ENCODE measurements at regions not wholly inside any gene's neighbourhood (a gene's known extent, or its start where the extent isn't known, plus 50 kb on each side); places are given as distances from the start of the nearest gene placed in this dataset.

GRCh38 chr14:53528185-53528671 lies 375.1 kb upstream of the DDHD1 start:
- no CpG with 5 or more reads among the region's 2 CpGs for WGBS (ENCODE audit: insufficient coverage, low lambda C conversion rate)
- H3K9me3 ChIP-seq (ENCODE audit: control insufficient read depth, low read depth, low read length), result no peaks in the 10 kb centered on the region
- H3K27me3 ChIP-seq (ENCODE audit: control insufficient read depth, insufficient read depth, low read length), result no peaks in the 10 kb centered on the region
- H3K4me3 ChIP-seq (ENCODE audit: low read length), result no peak overlapping the region
- no peak for DNase-seq
- H3K4me1 ChIP-seq (ENCODE audit: control insufficient read depth, insufficient read depth, low read length), result no peaks in the 10 kb centered on the region
- no peaks in the 10 kb centered on the region for H3K36me3 ChIP-seq (ENCODE audit: control insufficient read depth, insufficient read depth, low read length)
- no peak overlapping the region for H3K27ac ChIP-seq (ENCODE audit: low read length)

- Histone ChIP-seq H3K4me3 (ENCODE audit: low read length) (no peak overlapping the region), H3K27me3 (ENCODE audit: control insufficient read depth, insufficient read depth, low read length) (no peaks in the 10 kb centered on the region), H3K4me1 (ENCODE audit: control insufficient read depth, insufficient read depth, low read length) (no peaks in the 10 kb centered on the region), H3K36me3 (ENCODE audit: control insufficient read depth, insufficient read depth, low read length) (no peaks in the 10 kb centered on the region), H3K9me3 (ENCODE audit: control insufficient read depth, low read depth, low read length) (no peaks in the 10 kb centered on the region), H3K27ac (ENCODE audit: low read length) (no peak overlapping the region)
- DNase-seq, result no peak
- WGBS (ENCODE audit: insufficient coverage, low lambda C conversion rate), result 100% methylated on average over 1 of the region's 3 CpGs
These were observed 373.1 kb upstream of the DDHD1 start for GRCh38 chr14:53526200-53526599.

GRCh38 chr14:53525608-53526007 lies 372.5 kb upstream of the DDHD1 start:
- Histone ChIP-seq H3K36me3 (ENCODE audit: control insufficient read depth, insufficient read depth, low read length) (no peaks in the 10 kb centered on the region), H3K9me3 (ENCODE audit: control insufficient read depth, low read depth, low read length) (no peaks in the 10 kb centered on the region), H3K4me3 (ENCODE audit: low read length) (no peak overlapping the region), H3K27ac (ENCODE audit: low read length) (no peak overlapping the region), H3K4me1 (ENCODE audit: control insufficient read depth, insufficient read depth, low read length) (no peaks in the 10 kb centered on the region), H3K27me3 (ENCODE audit: control insufficient read depth, insufficient read depth, low read length) (no peaks in the 10 kb centered on the region)
- WGBS (ENCODE audit: insufficient coverage, low lambda C conversion rate), result 80% methylated on average over 1 of the region's 2 CpGs
- DNase-seq, result no peak

GRCh38 chr14:53524391-53524790 lies 371.3 kb upstream of the DDHD1 start:
- no peaks in the 10 kb centered on the region for H3K36me3 ChIP-seq (ENCODE audit: control insufficient read depth, insufficient read depth, low read length)
- 96% methylated on average over 3 of the region's 4 CpGs for WGBS (ENCODE audit: insufficient coverage, low lambda C conversion rate)
- no peak overlapping the region for H3K27ac ChIP-seq (ENCODE audit: low read length)
- no peak for DNase-seq
- no peaks in the 10 kb centered on the region for H3K4me1 ChIP-seq (ENCODE audit: control insufficient read depth, insufficient read depth, low read length)
- no peaks in the 10 kb centered on the region for H3K27me3 ChIP-seq (ENCODE audit: control insufficient read depth, insufficient read depth, low read length)
- no peak overlapping the region for H3K4me3 ChIP-seq (ENCODE audit: low read length)
- no peaks in the 10 kb centered on the region for H3K9me3 ChIP-seq (ENCODE audit: control insufficient read depth, low read depth, low read length)

- H3K27ac ChIP-seq (ENCODE audit: low read length), result no peak overlapping the region
- DNase-seq, result no peak
- H3K36me3 ChIP-seq (ENCODE audit: control insufficient read depth, insufficient read depth, low read length), result no peaks in the 10 kb centered on the region
- H3K9me3 ChIP-seq (ENCODE audit: control insufficient read depth, low read depth, low read length), result no peaks in the 10 kb centered on the region
- H3K4me3 ChIP-seq (ENCODE audit: low read length), result no peak overlapping the region
- no peaks in the 10 kb centered on the region for H3K27me3 ChIP-seq (ENCODE audit: control insufficient read depth, insufficient read depth, low read length)
- H3K4me1 ChIP-seq (ENCODE audit: control insufficient read depth, insufficient read depth, low read length), result no peaks in the 10 kb centered on the region
- no CpG with 5 or more reads among the region's 3 CpGs for WGBS (ENCODE audit: insufficient coverage, low lambda C conversion rate)
These were observed 370.1 kb upstream of the DDHD1 start for GRCh38 chr14:53523226-53523625.

- no peaks in the 10 kb centered on the region for H3K36me3 ChIP-seq (ENCODE audit: control insufficient read depth, insufficient read depth, low read length)
- WGBS (ENCODE audit: insufficient coverage, low lambda C conversion rate), result no CpG with 5 or more reads among the region's 7 CpGs
- H3K27ac ChIP-seq (ENCODE audit: low read length), result no peak overlapping the region
- H3K9me3 ChIP-seq (ENCODE audit: control insufficient read depth, low read depth, low read length), result no peaks in the 10 kb centered on the region
- no peaks in the 10 kb centered on the region for H3K4me1 ChIP-seq (ENCODE audit: control insufficient read depth, insufficient read depth, low read length)
- no peaks in the 10 kb centered on the region for H3K27me3 ChIP-seq (ENCODE audit: control insufficient read depth, insufficient read depth, low read length)
- no peak for DNase-seq
- no peak overlapping the region for H3K4me3 ChIP-seq (ENCODE audit: low read length)
These were observed 367.2 kb upstream of the DDHD1 start for GRCh38 chr14:53520078-53520928.

GRCh38 chr14:53519137-53519536 lies 366.0 kb upstream of the DDHD1 start:
- no CpG with 5 or more reads among the region's 1 CpG for WGBS (ENCODE audit: insufficient coverage, low lambda C conversion rate)
- no peak overlapping the region for H3K4me3 ChIP-seq (ENCODE audit: low read length)

GRCh38 chr14:53517270-53517960 lies 364.3 kb upstream of the DDHD1 start:
- no peak overlapping the region for H3K4me3 ChIP-seq (ENCODE audit: low read length)
- 100% methylated on average over 1 of the region's 2 CpGs for WGBS (ENCODE audit: insufficient coverage, low lambda C conversion rate)
- no peak for DNase-seq
- no peaks in the 10 kb centered on the region for H3K4me1 ChIP-seq (ENCODE audit: control insufficient read depth, insufficient read depth, low read length)
- no peaks in the 10 kb centered on the region for H3K36me3 ChIP-seq (ENCODE audit: control insufficient read depth, insufficient read depth, low read length)
- H3K27ac ChIP-seq (ENCODE audit: low read length), result no peak overlapping the region
- H3K27me3 ChIP-seq (ENCODE audit: control insufficient read depth, insufficient read depth, low read length), result no peaks in the 10 kb centered on the region
- no peaks in the 10 kb centered on the region for H3K9me3 ChIP-seq (ENCODE audit: control insufficient read depth, low read depth, low read length)

More at GRCh38 chr14:53519137-53519536, 366.0 kb upstream of the DDHD1 start:
- no peak for DNase-seq
- Histone ChIP-seq H3K27ac (ENCODE audit: low read length) (no peak overlapping the region), H3K9me3 (ENCODE audit: control insufficient read depth, low read depth, low read length) (no peaks in the 10 kb centered on the region), H3K36me3 (ENCODE audit: control insufficient read depth, insufficient read depth, low read length) (no peaks in the 10 kb centered on the region), H3K27me3 (ENCODE audit: control insufficient read depth, insufficient read depth, low read length) (no peaks in the 10 kb centered on the region), H3K4me1 (ENCODE audit: control insufficient read depth, insufficient read depth, low read length) (no peaks in the 10 kb centered on the region)

- H3K27ac ChIP-seq (ENCODE audit: low read length), result no peak overlapping the region
- no peak overlapping the region for H3K4me3 ChIP-seq (ENCODE audit: low read length)
- WGBS (ENCODE audit: insufficient coverage, low lambda C conversion rate), result no CpG with 5 or more reads among the region's 2 CpGs
- H3K9me3 ChIP-seq (ENCODE audit: control insufficient read depth, low read depth, low read length), result no peaks in the 10 kb centered on the region
- no peaks in the 10 kb centered on the region for H3K27me3 ChIP-seq (ENCODE audit: control insufficient read depth, insufficient read depth, low read length)
- H3K36me3 ChIP-seq (ENCODE audit: control insufficient read depth, insufficient read depth, low read length), result no peaks in the 10 kb centered on the region
- DNase-seq, result no peak
- H3K4me1 ChIP-seq (ENCODE audit: control insufficient read depth, insufficient read depth, low read length), result no peaks in the 10 kb centered on the region
These were observed 363.2 kb upstream of the DDHD1 start for GRCh38 chr14:53516261-53516774.

- WGBS (ENCODE audit: insufficient coverage, low lambda C conversion rate), result no CpG with 5 or more reads among the region's 5 CpGs
- DNase-seq, result no peak
- H3K36me3 ChIP-seq (ENCODE audit: control insufficient read depth, insufficient read depth, low read length), result no peaks in the 10 kb centered on the region
- H3K27me3 ChIP-seq (ENCODE audit: control insufficient read depth, insufficient read depth, low read length), result no peaks in the 10 kb centered on the region
- H3K4me1 ChIP-seq (ENCODE audit: control insufficient read depth, insufficient read depth, low read length), result no peaks in the 10 kb centered on the region
- no peak overlapping the region for H3K4me3 ChIP-seq (ENCODE audit: low read length)
- no peaks in the 10 kb centered on the region for H3K9me3 ChIP-seq (ENCODE audit: control insufficient read depth, low read depth, low read length)
- H3K27ac ChIP-seq (ENCODE audit: low read length), result no peak overlapping the region
These were observed 362.2 kb upstream of the DDHD1 start for GRCh38 chr14:53515276-53515675.
